ENCODE measurements at regions not wholly inside any gene's neighbourhood (a gene's known extent, or its start where the extent isn't known, plus 50 kb on each side); places are given as distances from the start of the nearest gene placed in this dataset.

DNA sequence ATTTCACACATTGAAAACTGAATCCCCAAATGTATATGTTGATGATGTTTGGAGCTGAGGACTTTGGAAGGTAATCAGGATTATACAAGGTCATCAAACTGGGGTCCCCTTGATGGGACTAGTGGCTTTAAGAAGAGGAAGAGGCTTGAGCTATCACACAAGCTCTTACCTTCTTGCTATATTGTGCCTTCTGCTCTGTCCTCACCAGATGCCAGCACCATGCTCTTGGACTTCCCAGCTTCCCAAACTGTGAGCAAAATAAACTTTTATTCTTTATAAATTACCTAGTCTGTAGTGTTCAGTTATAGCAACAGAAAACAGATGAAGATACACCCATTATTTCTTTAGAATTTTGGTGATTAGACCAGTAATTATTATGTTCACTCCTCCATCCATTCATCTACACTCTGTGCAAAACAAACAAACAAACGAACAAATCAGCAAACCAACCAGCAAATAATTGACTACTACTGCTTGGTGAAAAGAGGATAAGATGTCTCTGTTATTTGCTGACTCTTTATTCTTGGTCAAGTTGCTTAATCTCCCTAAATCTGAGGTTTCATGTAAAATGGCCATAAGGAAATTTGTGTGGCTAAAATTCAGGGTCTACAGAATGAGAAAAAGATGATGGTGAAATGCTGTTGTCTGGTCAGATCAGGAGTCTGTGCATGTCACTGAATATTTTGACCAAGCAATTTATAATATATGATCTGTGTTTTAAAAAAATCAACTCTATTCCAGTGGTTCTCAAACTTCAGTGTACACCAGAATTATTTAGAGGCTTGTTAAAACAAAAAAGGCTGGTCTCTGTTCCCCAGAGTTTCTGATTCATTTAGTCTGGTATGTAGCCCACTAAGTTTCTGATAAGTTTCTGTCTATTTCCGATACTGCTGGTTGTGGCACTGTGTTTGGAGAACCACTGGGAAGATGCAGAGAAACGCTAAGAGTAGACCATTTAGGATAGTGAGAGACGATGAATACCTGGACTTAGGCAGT, 854.1 kb downstream of the MAT2B start:
- H3K4me3 Mint-ChIP-seq: no peak overlapping the region
- H3K27ac Mint-ChIP-seq: no peak overlapping the region
- CTCF ChIA-PET: no interaction called here
- Histone ChIP-seq H3K27ac (ENCODE audit: low read length in 2 of 2) (no peak overlapping the region), H3K4me2 (replicated peaks; ENCODE audit: low read depth, low read length, poor library complexity, severe bottlenecking) (no peak overlapping the region), H3K4me1 (ENCODE audit: control insufficient read depth in 2 of 2, insufficient read depth in 2 of 2, low read length in 2 of 2) (no peaks in the 10 kb centered on the region), H4K20me1 (ENCODE audit: control insufficient read depth, insufficient read depth, low read length, poor library complexity, severe bottlenecking) (no peaks in the 10 kb centered on the region), H3K36me3 (replicated peaks in 1 of 2; ENCODE audit: control extremely low read depth in 1 of 2, control insufficient read depth in 1 of 2, extremely low read depth in 1 of 2, insufficient read depth in 2 of 2, low read length in 1 of 2) (no peaks in the 10 kb centered on the region), H3K27me3 (replicated peaks in 1 of 4; ENCODE audit: control extremely low read depth in 1 of 4, control insufficient read depth in 3 of 4, insufficient read depth in 4 of 4, low read length in 3 of 4) (no peaks in the 10 kb centered on the region), H3K9me3 (ENCODE audit: control extremely low read depth in 1 of 3, control insufficient read depth in 2 of 3, insufficient read depth in 1 of 3, low read length in 2 of 3) (no peaks in the 10 kb centered on the region), H3K79me2 (ENCODE audit: control insufficient read depth, insufficient read depth, low read length) (no peaks in the 10 kb centered on the region), H3K9ac (ENCODE audit: low read length) (no peak overlapping the region), H3K4me3 (ENCODE audit: control extremely low read depth in 1 of 5, extremely low read depth in 1 of 5, insufficient read depth in 1 of 5, low read depth in 2 of 5, low read length in 4 of 5) (no peak overlapping the region), H2AFZ (ENCODE audit: insufficient read depth, low read depth, low read length, poor library complexity, severe bottlenecking) (no peak overlapping the region)
- H3K4me1 Mint-ChIP-seq: no peaks in the 10 kb centered on the region
- ATAC-seq (ENCODE audit: low read depth) (no peak), DNase-seq (no peak)
- H3K27me3 Mint-ChIP-seq: no peaks in the 10 kb centered on the region
- WGBS (ENCODE audit: insufficient coverage): 88% methylated on average over 3 of the region's 4 CpGs
- TF ChIP-seq EZH2 (IDR thresholded peaks at IDR 0.05; ENCODE audit: borderline replicate concordance, insufficient read depth, low read depth, low read length, poor library complexity, severe bottlenecking) (no peak), CTCF (IDR thresholded peaks at IDR 0.05) (no peak)
- POLR2A ChIA-PET: no interaction called here
- intact Hi-C loops (cut with micrococcal nuclease): no loop called here
- H3K9me3 Mint-ChIP-seq (ENCODE audit: insufficient read depth): no peaks in the 10 kb centered on the region

- ChIA-PET CTCF (no interaction called here), POLR2A (no interaction called here)
- Histone ChIP-seq H3K4me3 (ENCODE audit: control extremely low read depth in 1 of 5, extremely low read depth in 1 of 5, insufficient read depth in 1 of 5, low read depth in 2 of 5, low read length in 4 of 5) (no peak overlapping the region), H4K20me1 (ENCODE audit: control insufficient read depth, insufficient read depth, low read length, poor library complexity, severe bottlenecking) (no peaks in the 10 kb centered on the region), H3K4me1 (ENCODE audit: control insufficient read depth in 2 of 2, insufficient read depth in 2 of 2, low read length in 2 of 2) (no peaks in the 10 kb centered on the region), H3K79me2 (ENCODE audit: control insufficient read depth, insufficient read depth, low read length) (no peaks in the 10 kb centered on the region), H3K36me3 (replicated peaks in 1 of 2; ENCODE audit: control extremely low read depth in 1 of 2, control insufficient read depth in 1 of 2, extremely low read depth in 1 of 2, insufficient read depth in 2 of 2, low read length in 1 of 2) (no peaks in the 10 kb centered on the region), H3K4me2 (replicated peaks; ENCODE audit: low read depth, low read length, poor library complexity, severe bottlenecking) (no peak overlapping the region), H3K27ac (ENCODE audit: low read length in 2 of 2) (no peak overlapping the region), H3K27me3 (replicated peaks in 1 of 4; ENCODE audit: control extremely low read depth in 1 of 4, control insufficient read depth in 3 of 4, insufficient read depth in 4 of 4, low read length in 3 of 4) (no peaks in the 10 kb centered on the region), H2AFZ (ENCODE audit: insufficient read depth, low read depth, low read length, poor library complexity, severe bottlenecking) (no peak overlapping the region), H3K9me3 (ENCODE audit: control extremely low read depth in 1 of 3, control insufficient read depth in 2 of 3, insufficient read depth in 1 of 3, low read length in 2 of 3) (no peaks in the 10 kb centered on the region), H3K9ac (ENCODE audit: low read length) (no peak overlapping the region)
- ATAC-seq (ENCODE audit: low read depth): no peak
- Mint-ChIP-seq H3K27me3 (no peaks in the 10 kb centered on the region), H3K27ac (no peak overlapping the region), H3K4me1 (no peaks in the 10 kb centered on the region), H3K9me3 (ENCODE audit: insufficient read depth) (no peaks in the 10 kb centered on the region), H3K4me3 (no peak overlapping the region)
- TF ChIP-seq EZH2 (IDR thresholded peaks at IDR 0.05; ENCODE audit: borderline replicate concordance, insufficient read depth, low read depth, low read length, poor library complexity, severe bottlenecking) (no peak), CTCF (IDR thresholded peaks at IDR 0.05) (no peak)
- no CpG with 5 or more reads among the region's 4 CpGs for WGBS (ENCODE audit: insufficient coverage)
- DNase-seq: no peak
- intact Hi-C loops (cut with micrococcal nuclease): no loop called here
Measured at GRCh38 chr5:164360589-164360988, 855.2 kb downstream of the MAT2B start.
